ENCODE measurements at regions not wholly inside any gene's neighbourhood (a gene's known extent, or its start where the extent isn't known, plus 50 kb on each side); places are given as distances from the start of the nearest gene placed in this dataset.

DNA sequence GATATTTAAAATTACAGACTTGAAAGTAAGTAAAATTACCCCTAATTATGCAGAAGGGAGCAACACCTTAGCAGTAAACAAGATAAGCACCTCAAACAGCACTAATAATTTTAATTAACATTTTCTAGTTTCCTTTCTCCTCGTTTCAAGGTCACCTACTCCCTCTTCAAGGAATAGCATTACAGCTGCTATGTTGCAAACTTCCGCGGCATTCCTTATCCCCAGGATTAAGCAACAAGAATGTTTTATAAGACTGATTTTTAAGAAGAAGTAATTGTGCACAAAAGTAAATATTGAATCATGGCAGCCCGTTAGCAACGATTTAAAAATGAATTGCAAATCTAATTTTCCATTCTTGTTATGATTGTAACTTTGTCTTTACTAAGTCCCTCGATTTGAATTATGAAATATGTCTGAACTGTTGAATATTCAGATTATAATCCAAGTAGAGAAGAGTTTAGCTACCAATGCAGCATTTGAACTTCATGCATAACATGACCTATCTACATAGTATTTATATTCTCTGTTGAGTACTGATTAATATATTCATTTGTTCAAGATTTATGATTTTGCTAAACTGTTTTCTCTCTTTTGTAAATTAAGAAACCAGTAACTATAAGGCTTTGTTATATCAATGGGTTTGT, 593.5 kb upstream of the MGMT start:
- Histone ChIP-seq H3K36me3 (ENCODE audit: insufficient read depth, low read length) (no peaks in the 10 kb centered on the region), H3K4me2 (ENCODE audit: low read length) (no peak overlapping the region), H3K27me3 (ENCODE audit: control insufficient read depth, insufficient read depth, low read length) (no peaks in the 10 kb centered on the region), H3K4me3 (ENCODE audit: low read length) (no peak overlapping the region), H3K9me3 (replicated peaks; ENCODE audit: low read length) (peaks cover 15% of the 10 kb centered on the region), H3K9ac (ENCODE audit: low read depth, low read length) (no peak overlapping the region), H3K4me1 (ENCODE audit: control insufficient read depth, insufficient read depth, low read length) (no peaks in the 10 kb centered on the region)

DNA sequence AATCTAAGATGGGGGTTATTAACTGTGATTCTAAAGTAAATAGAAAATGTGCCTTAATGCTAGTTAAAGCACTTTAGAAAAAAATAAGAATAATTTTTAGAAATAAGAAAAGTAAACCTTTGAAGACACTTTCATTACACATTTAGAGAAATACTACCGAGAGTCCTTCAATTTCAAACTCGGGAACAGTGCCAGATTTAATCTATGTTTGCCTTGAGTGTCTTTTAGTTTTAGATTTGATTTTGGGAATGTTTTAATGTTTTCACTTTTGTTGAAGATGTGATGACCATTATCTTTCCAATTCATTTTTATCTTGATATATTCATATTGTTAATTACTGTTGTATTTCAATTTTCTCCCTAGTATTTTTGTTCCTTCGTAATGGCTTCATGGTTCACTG, 592.7 kb upstream of the MGMT start:
- H3K9ac ChIP-seq (ENCODE audit: low read depth, low read length), result no peak overlapping the region
- peaks cover 16% of the 10 kb centered on the region for H3K9me3 ChIP-seq (replicated peaks; ENCODE audit: low read length)
- no peaks in the 10 kb centered on the region for H3K4me1 ChIP-seq (ENCODE audit: control insufficient read depth, insufficient read depth, low read length)
- H3K4me2 ChIP-seq (ENCODE audit: low read length), result no peak overlapping the region
- H3K36me3 ChIP-seq (ENCODE audit: insufficient read depth, low read length), result no peaks in the 10 kb centered on the region
- H3K4me3 ChIP-seq (ENCODE audit: low read length), result no peak overlapping the region
- no peaks in the 10 kb centered on the region for H3K27me3 ChIP-seq (ENCODE audit: control insufficient read depth, insufficient read depth, low read length)

DNA sequence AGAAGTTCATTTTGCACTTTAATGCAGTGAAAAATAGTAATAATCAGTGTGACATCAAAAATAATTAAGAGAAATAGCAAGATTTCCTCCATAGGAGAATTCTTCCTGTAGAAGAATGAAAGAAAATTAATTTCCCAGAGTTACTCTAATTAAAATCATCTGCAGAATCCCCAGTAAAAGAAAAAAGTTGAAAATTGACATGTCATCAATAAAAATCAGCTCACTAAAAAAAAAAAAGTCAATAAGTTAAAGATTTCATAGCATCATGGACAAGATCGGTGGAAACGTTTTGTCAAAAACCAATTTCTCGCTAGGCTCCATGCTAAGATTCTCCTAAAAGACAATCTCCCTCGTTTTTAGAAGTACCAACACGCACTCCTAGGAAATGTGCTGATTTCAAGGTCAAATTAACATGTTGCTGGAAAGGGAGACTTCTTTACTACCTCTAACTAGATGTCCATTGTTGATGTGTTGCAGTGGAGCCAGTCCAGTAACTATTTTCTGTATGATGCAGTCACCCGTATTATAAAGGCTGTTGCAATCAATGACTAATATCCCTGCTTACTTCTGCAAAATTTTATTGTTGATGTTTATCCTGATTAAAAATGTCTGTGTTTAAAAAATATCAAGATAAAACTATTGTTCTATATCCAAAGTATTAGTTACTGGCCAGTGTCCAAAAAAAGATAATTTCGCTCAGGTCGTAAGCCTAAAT, 591.9 kb upstream of the MGMT start:
- H3K4me1 ChIP-seq (ENCODE audit: control insufficient read depth, insufficient read depth, low read length), result no peaks in the 10 kb centered on the region
- no peak overlapping the region for H3K9ac ChIP-seq (ENCODE audit: low read depth, low read length)
- H3K27me3 ChIP-seq (ENCODE audit: control insufficient read depth, insufficient read depth, low read length), result no peaks in the 10 kb centered on the region
- no peak overlapping the region for H3K4me2 ChIP-seq (ENCODE audit: low read length)
- H3K36me3 ChIP-seq (ENCODE audit: insufficient read depth, low read length), result no peaks in the 10 kb centered on the region
- peaks cover 25% of the 10 kb centered on the region for H3K9me3 ChIP-seq (replicated peaks; ENCODE audit: low read length)
- no peak overlapping the region for H3K4me3 ChIP-seq (ENCODE audit: low read length)

DNA sequence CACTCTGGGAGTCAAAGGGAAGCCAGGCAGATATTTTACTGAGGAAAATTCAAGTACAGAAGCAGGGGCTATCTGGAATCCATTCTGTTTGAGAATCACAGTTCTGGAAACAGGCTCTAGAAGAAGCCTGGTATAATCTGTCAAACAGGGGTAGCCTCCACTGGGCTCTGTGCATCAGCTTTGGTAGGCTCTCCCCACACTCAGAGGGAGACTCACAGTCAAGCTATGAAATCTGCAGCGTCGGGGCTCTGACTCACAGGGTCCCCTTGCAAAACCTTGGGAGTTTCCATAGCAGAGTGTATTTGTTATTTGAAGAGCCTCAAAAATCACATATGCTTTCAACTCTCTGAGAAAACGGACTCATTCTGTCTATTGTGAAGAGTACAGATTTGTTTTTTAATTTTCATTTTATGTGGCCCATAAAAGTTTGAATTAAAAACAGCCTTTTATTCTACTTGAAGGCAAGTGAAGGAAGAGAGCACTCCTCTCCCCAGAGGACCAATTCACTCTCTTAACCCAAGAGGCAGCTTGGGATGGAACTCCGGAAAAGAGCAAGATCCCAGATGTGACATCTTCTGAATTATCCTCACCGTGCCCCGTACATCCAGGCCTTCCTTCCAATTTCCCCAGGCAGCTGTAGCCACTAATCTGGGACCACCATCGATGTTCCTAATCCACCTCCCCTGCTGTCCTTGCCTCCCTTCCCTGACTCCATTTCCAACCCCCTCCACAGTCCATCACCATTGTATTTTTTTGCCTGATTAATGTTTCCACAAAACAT, 590.9 kb upstream of the MGMT start:
- Histone ChIP-seq H3K9ac (ENCODE audit: low read depth, low read length) (no peak overlapping the region), H3K4me2 (ENCODE audit: low read length) (no peak overlapping the region)

DNA sequence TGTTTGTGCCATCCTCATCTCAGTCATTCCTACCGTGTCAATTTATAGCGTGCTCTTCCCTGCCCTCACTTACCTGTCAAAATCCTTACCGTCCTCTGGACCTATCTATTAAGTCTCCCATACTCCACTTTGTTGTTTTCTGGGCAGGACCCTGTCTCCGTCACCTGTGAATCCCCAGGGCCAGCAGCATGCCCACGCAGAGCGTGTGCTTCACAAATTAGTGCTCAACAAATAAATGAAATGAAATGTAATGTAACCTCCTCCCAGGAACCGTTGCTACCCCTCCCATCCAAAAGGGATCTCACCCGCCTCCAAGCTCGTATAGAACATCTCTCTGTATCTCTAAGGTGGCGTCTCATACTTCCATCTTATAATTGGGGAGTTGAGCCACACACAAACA, 589.9 kb upstream of the MGMT start:
- Histone ChIP-seq H3K4me1 (ENCODE audit: control insufficient read depth, insufficient read depth, low read length) (no peaks in the 10 kb centered on the region), H3K36me3 (ENCODE audit: insufficient read depth, low read length) (no peaks in the 10 kb centered on the region), H3K27me3 (ENCODE audit: control insufficient read depth, insufficient read depth, low read length) (no peaks in the 10 kb centered on the region), H3K9ac (ENCODE audit: low read depth, low read length) (no peak overlapping the region), H3K9me3 (replicated peaks; ENCODE audit: low read length) (peaks cover 24% of the 10 kb centered on the region), H3K4me2 (ENCODE audit: low read length) (no peak overlapping the region), H3K4me3 (ENCODE audit: low read length) (no peak overlapping the region)

More for the DNA sequence above, 590.9 kb upstream of the MGMT start:
- H3K27me3 ChIP-seq (ENCODE audit: control insufficient read depth, insufficient read depth, low read length), result no peaks in the 10 kb centered on the region
- H3K4me1 ChIP-seq (ENCODE audit: control insufficient read depth, insufficient read depth, low read length), result no peaks in the 10 kb centered on the region
- peaks cover 25% of the 10 kb centered on the region for H3K9me3 ChIP-seq (replicated peaks; ENCODE audit: low read length)
- no peaks in the 10 kb centered on the region for H3K36me3 ChIP-seq (ENCODE audit: insufficient read depth, low read length)
- no peak overlapping the region for H3K4me3 ChIP-seq (ENCODE audit: low read length)

DNA sequence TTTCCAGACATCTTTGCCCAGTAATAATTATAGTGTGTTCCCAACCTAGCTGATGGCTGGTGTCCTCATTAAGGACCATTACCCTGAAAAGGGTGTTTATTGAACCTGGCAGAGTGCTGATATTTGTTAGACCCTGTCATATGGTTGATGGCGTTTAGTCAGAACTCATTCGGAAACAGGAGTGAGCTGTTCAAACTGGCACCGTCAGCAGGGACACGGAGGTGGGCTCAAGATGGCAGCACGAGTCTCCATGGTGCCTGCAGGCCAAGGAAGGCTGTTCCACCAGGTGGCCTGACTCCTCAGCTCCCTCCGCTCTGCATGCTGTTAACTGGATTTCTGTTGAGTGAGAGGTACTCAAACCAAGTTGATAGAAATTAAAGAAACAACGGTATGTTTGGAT, 589.1 kb upstream of the MGMT start:
- Histone ChIP-seq H3K9ac (ENCODE audit: low read depth, low read length) (no peak overlapping the region), H3K4me3 (ENCODE audit: low read length) (no peak overlapping the region), H3K9me3 (replicated peaks; ENCODE audit: low read length) (peaks cover 24% of the 10 kb centered on the region), H3K4me1 (ENCODE audit: control insufficient read depth, insufficient read depth, low read length) (no peaks in the 10 kb centered on the region), H3K36me3 (ENCODE audit: insufficient read depth, low read length) (no peaks in the 10 kb centered on the region), H3K4me2 (ENCODE audit: low read length) (no peak overlapping the region), H3K27me3 (ENCODE audit: control insufficient read depth, insufficient read depth, low read length) (no peaks in the 10 kb centered on the region)

DNA sequence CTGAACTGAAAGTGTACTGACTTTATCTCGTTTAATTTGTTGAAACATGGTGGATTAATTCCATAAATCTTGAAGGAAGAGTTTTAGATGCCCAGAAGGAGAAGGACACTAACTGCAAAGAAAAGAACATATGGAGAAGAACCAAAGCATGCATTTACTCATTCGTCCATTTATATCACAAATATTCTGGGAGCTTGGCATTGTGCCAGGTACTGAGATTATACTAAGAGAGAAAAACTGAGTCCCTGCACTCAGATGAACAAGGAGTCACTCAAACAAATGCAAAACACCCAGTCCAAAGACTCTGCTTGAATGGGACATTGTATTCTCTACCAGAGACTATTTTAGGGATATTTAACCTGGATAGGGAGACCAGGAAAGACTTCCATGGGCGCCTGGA, 588.0 kb upstream of the MGMT start:
- Histone ChIP-seq H3K4me3 (ENCODE audit: low read length) (no peak overlapping the region), H3K4me1 (ENCODE audit: control insufficient read depth, insufficient read depth, low read length) (no peaks in the 10 kb centered on the region), H3K9ac (ENCODE audit: low read depth, low read length) (no peak overlapping the region), H3K36me3 (ENCODE audit: insufficient read depth, low read length) (no peaks in the 10 kb centered on the region), H3K27me3 (ENCODE audit: control insufficient read depth, insufficient read depth, low read length) (no peaks in the 10 kb centered on the region), H3K9me3 (replicated peaks; ENCODE audit: low read length) (peaks cover 30% of the 10 kb centered on the region), H3K4me2 (ENCODE audit: low read length) (no peak overlapping the region)

DNA sequence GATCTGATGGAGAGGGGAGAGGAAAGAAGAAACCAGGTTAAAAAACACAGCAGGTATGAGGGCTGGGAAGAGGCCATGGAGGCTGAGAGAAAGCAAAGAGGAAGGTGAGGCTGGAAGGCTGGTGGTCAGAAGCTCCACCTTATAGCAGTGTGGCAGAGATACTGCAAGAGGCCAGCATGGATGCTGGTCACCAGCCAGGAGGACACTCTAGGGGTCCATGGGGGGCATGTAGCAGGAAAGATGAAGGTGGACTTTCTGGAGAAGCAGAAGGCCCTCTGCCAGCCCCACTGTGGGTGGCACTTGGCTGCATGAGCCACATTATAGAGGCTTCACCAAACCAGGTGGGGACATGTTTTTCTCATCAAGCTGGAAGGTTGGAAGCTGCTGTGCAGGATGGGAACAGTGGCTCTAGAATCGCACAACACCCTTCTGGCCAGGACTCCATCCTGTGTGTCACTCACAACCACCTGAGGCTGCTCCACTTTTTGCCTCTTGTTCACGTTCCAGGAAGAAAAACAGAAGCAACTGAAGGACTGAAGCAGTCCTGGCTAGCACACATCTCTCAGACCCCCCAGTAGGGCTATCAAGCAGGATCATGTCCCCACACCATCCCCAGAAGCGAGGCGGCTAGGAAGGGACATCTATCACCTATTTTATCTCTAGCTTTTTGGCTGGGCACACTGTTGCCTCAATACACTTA, 587.5 kb upstream of the MGMT start:
- H3K9me3 ChIP-seq (replicated peaks; ENCODE audit: low read length), result peaks cover 31% of the 10 kb centered on the region
- H3K9ac ChIP-seq (ENCODE audit: low read depth, low read length), result no peak overlapping the region
- no peaks in the 10 kb centered on the region for H3K27me3 ChIP-seq (ENCODE audit: control insufficient read depth, insufficient read depth, low read length)
- no peak overlapping the region for H3K4me2 ChIP-seq (ENCODE audit: low read length)
- H3K36me3 ChIP-seq (ENCODE audit: insufficient read depth, low read length), result no peaks in the 10 kb centered on the region
- H3K4me1 ChIP-seq (ENCODE audit: control insufficient read depth, insufficient read depth, low read length), result no peaks in the 10 kb centered on the region
- H3K4me3 ChIP-seq (ENCODE audit: low read length), result no peak overlapping the region

DNA sequence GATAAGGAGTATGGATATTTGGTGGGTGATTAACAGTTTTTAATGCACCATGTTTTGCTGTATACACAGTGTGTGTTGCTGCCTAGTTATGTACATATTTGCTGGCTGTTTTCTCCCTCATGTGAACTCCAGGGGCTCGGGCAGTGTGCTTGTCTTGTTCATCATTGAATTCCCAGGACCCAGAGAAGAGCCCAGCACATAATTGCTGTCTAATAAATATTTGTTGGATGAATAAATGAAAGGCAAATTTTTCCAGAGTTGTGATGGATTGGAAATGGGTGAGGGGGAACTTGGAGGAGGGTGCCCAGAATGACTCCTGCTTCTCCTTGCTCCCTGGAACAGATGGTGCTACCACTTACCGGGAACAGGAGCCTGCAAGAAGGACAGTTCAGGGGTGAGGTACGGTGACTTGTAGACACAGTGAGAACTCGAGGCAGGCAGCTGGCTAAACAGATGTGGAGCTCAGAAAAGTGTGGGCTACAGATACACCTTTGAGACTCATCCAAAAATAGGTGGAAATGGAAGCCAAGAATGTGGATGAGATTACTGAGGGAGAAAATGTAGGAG, 586.8 kb upstream of the MGMT start:
- Histone ChIP-seq H3K4me2 (ENCODE audit: low read length) (no peak overlapping the region), H3K4me3 (ENCODE audit: low read length) (no peak overlapping the region), H3K36me3 (ENCODE audit: insufficient read depth, low read length) (no peaks in the 10 kb centered on the region), H3K27me3 (ENCODE audit: control insufficient read depth, insufficient read depth, low read length) (no peaks in the 10 kb centered on the region), H3K4me1 (ENCODE audit: control insufficient read depth, insufficient read depth, low read length) (no peaks in the 10 kb centered on the region), H3K9me3 (replicated peaks; ENCODE audit: low read length) (peaks cover 37% of the 10 kb centered on the region), H3K9ac (ENCODE audit: low read depth, low read length) (no peak overlapping the region)

DNA sequence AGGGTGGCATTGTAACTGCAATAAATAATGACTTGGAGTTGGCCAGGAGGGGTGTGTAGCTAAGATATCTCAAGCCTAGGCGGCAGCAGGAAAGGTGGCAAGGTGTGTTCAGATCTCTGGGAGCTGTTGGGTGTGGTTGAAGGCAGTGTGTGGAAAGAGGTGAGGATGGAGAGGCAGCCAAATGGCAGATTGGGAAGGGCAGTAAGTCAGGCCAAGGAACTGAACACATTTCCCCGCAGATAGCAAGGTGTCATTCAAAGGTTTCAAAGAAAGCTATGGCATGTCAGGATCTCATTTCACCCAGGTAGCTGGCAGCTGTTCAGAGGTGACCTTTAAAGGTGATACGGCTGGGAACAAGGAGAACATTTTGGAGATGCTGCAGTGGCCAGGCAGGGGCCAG, 586.0 kb upstream of the MGMT start:
- H3K9me3 ChIP-seq (replicated peaks; ENCODE audit: low read length), result peaks cover 41% of the 10 kb centered on the region
- H3K9ac ChIP-seq (ENCODE audit: low read depth, low read length), result no peak overlapping the region
- no peaks in the 10 kb centered on the region for H3K27me3 ChIP-seq (ENCODE audit: control insufficient read depth, insufficient read depth, low read length)
- H3K4me3 ChIP-seq (ENCODE audit: low read length), result no peak overlapping the region
- no peak overlapping the region for H3K4me2 ChIP-seq (ENCODE audit: low read length)
- H3K36me3 ChIP-seq (ENCODE audit: insufficient read depth, low read length), result no peaks in the 10 kb centered on the region
- H3K4me1 ChIP-seq (ENCODE audit: control insufficient read depth, insufficient read depth, low read length), result no peaks in the 10 kb centered on the region
